Fibroblast of skin of right quadriceps (primary cell): ENCODE measurements at regions not wholly inside any gene's neighbourhood (a gene's known extent, or its start where the extent isn't known, plus 50 kb on each side); places are given as distances from the start of the nearest gene placed in this dataset.
"Not testable (repeated sequence)": the region's sequence is repeated elsewhere in the genome, so short reads cannot be mapped to it uniquely, and the experiment has no call there.

ENCODE experiments used
- DNase-seq: peaks from one replicate; pipeline ENCODE4 v3.0.0-alpha.2; 2013

DNA sequence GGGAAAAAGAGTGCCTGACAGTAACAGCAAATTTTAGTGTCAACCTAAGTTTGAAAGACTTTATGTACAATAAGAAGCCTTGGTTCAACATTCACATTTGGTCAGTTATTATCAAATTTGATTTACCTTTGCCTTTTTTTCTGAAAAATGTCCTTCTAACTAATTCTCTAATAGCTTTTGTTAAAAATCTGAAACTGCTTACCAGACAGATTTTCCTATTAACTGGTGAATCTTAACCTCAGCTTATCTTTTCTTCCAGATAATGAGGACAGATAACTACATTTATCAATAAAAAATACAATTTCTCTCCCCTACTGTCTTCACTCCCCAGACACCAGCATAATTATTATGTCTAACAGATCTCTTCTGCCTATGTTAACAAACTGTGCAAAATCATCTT, 988.5 kb downstream of the CDH18 start:
- DNase-seq: no peak

- DNase-seq: no peak
Observed at GRCh38 chr5:19001054-19001453, 986.9 kb downstream of the CDH18 start.

DNA sequence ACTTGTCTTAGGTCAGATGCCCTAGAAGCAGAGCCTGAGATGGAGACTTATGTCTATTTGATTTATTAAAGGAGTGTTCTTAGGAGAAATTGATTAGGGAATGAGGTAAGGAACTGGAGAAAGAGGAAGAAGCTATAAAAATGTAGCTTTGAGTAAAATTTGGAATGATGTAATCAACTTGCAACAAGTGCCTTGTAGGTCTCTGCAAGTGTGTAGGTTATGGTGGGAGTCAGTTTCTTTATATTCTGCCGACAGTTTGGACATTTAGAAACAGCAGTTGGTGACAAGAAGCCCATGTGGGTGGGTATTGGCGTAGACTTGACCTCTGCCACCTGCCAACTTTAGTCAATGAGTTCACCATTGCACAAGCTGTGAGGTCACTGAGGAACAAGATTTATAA, 986.5 kb downstream of the CDH18 start:
- DNase-seq: no peak

DNA sequence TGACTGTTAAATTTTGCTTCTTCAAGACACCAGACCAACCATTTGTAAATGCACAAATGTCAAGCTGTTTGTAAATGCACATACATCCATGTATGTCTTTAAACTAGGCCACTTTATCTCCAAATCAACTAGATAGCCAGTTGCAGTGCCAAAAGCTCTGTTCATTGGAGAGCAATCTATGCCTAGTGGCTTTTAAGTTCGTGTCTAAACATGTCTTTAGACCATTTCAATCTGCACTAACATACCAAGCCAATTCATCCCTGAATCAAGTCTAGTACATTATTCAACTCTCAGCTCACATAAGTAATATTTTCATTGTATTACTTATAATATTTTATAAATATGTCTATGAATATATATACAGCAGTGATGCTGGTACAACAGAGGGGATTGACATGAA, 985.9 kb downstream of the CDH18 start:
- DNase-seq: no peak

- no peak for DNase-seq
Observed at GRCh38 chr5:19018822-19019221, 969.2 kb downstream of the CDH18 start.

DNA sequence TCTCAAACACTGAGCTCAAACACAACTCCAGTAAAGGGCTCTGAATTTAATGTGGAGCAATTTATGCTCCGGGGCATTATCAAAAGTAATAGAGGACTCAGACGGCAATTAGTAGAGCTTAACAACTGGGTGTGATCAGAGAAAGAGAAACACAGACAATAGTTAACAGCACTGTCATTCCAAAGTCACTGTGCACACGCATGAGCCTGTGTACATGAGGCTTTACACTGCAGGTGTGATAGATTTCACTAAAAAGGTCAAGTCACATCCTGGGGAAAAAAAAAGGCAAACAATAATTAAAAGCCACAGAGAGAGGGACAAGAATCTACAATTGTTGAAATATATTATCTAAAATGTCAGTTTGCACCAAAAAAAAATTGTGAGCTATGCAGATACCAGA, 956.5 kb downstream of the CDH18 start:
- no peak for DNase-seq

DNA sequence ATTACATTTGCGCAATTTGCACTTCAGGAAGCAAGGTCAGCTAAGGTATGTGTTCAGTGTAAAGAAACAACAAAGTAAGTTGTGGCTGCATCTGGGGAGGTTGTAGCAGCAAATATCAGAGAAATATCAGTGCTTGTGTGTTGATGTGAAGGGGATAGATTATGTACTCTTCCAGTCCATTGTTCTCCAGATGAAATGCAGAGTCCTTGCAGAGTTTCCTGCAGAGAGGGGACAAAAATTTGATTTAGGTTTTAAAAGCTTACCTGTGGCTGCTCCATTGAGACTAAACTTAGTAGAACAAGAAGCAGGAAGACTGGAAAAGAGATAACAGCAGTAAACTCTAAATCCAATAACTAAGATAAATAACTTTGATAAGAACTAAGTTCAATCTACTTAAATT, 952.2 kb downstream of the CDH18 start:
- DNase-seq: no peak

DNA sequence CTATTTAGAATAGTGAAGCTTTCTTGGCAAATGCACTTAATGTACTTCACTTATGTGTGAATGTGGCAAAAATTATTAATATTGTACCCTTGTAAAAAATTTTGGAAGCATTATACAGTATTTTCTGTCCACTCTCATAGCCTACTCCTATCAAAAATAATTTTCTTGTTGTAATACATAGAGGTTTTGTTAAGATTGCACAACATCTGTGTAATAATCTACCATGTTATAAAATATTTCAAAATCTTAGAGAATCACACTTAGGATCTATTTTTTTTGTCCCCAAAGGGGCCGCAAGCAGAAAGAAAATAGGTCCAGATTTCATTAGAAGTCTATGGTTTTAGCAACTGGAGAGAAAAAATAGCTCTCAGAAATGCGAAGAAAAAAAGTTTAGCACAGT, 945.9 kb downstream of the CDH18 start:
- DNase-seq: no peak

GRCh38 chr5:19044311-19044710, 943.7 kb downstream of the CDH18 start:
- DNase-seq: no peak

DNA sequence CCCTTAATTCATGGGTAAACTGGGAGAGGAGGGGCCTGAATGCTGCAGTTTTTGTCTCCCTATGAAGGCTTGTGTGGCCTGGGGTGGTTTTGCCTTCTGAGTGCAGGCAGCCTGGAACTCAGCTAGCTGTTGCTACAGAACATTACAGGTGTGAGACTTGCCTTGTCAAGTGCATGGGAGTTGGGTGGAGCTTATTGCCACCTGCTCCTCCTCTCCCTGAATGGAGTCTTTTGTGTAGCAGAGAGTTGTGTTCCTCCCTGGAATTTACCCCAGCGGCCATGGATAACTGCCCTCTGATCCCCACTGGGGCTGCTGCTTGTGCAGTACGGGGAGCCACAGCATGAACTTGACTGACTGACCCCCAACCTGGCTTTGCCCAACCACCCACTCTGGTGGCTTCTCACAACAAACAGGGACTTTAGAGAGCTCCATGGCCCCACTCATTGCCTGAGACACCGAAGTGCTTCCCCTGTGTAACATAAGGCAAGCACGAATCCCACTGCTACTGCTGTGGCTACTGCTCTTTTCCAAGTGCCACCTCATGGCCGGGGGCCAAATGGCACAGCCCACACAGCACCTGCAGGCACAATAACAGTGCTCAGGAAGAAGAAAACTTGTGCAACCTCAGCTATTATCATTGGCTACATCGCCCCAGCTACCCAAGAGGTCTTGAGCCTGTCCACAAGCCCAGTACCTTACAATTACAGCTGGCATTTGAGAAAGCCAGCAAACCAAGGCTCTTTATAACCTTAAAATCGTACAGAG, 942.9 kb downstream of the CDH18 start:
- DNase-seq: no peak

GRCh38 chr5:19047277-19047676, 940.7 kb downstream of the CDH18 start:
- DNase-seq: no peak

DNA sequence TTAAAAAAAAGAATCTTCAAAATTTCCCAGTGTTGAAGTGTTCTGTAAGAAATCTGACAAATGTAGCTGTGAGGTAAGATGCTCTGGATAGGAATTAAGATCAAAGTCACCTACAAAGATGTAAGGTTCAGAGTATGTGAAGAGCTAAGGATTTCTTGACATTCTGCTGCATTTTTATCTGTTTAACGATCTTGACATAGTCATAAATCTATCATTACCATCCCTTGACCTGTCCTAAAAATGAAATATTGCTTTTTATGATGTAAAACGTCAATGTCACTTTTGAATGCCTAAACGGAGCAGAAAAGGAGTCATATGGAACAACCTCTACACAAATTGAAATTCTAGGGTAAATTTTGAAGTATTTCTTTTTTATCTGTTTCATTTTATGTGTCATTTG, 939.3 kb downstream of the CDH18 start:
- DNase-seq: no peak

DNA sequence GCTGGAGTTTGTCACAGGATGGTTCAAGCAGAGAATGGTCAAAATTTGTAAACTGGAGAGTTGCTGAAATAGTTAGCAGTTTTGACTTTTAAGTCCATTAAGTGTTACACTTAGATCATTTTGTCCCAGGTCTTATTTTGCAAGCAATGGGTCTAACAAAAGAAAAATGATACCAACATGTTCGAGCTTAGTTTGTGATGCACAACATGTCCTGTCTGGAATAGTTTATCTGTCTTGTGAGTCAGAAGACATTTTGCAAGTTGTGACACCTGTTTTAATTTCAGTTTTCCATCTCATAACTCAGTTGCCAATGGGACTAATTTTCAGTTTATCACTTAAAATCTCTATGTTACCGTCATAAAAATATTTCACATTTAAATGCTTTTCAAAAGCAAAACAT, 929.8 kb downstream of the CDH18 start:
- no peak for DNase-seq

GRCh38 chr5:19064094-19064493, 923.9 kb downstream of the CDH18 start:
- no peak for DNase-seq

DNA sequence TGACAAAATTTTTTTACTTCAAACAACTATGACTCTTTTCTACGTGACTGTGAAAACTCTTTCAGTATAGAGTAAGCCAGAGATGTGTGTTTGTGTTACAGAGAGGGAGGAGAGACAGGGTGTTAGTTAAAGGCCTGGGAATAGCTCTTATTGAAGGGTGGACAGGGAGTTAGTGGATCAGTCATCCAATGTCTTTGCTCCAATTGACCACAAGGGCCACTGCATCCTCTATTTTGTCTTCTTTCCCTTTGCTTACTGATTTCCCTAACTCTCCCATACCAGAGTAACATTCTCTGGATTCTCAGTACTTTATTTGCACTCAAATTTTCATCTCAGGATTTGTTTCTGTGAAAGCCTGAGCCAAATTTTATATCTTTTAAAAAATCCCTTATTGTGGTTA, 920.3 kb downstream of the CDH18 start:
- DNase-seq: no peak

GRCh38 chr5:19098434-19098833, 889.6 kb downstream of the CDH18 start:
- no peak for DNase-seq

DNA sequence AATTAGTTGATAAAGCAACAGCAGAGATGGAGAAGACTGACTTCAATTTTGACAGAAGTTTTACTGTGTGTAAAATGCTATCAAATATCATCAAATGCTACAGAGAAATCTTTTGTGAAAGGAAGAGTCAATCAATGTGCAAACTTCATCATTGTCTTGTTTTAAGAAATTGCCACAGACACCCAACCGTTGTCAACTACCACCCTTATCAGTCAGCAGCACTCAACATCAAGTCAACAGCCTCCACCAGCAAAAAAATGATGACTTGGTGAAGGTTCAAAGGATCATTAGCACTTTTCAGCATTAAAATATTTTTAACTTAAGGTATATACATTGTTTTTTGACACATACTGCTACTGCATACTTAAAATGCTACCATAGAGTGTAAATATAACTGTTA, 888.8 kb downstream of the CDH18 start:
- no peak for DNase-seq

DNA sequence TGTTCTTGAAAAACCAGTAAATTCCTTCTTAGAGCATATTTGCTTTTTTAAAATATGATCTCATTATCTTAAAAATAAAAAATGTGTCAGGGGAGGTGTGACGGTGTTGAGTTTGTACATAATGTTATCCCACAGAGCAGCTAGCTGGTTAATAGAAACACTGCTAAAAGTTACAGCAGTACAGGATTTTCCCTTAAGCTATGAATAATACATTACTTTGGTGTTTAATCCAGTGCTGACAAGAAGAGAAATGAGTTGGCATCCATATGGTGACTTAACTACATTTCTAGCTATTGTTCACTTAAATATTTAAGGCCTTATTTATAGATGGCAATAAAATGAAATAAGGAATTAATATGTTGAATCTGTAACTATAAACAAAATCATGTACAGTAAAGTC, 883.1 kb downstream of the CDH18 start:
- DNase-seq: no peak

GRCh38 chr5:19122923-19123322, 865.1 kb downstream of the CDH18 start:
- no peak for DNase-seq

DNA sequence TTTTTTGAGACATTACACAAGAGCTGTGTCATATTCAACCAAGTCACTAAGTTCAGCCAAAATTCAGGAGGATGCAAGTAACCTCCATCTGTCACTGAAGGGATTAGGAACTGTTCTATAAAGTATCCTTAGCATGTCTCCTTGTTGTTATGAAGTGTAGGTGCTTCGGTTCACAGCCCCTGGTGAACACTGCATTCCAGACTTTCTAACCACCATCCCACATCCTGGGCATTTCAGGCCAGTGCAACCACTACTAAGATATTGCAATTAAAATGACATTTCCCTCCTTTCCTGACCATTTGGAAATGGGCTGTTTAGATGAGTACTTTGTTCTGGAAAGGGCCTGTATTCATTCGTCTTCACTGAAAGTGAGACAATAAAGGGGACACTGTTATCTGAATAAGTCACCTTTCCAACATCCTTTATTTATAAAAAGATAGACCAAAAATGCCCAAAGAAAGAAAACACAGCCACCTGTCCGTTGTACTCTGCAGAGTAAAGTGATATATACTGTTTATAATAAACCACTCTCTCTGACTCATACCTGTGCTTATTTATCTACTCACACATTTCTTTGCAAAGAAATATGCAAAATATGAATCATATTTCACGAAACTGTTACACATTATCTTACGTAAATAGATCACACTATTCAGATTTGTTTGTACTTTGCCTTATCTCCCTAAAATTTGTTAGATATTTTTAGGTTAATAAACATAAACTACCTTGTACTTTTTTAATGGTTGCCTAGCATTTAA, 861.9 kb downstream of the CDH18 start:
- no peak for DNase-seq

- DNase-seq: no peak
Observed at GRCh38 chr5:19140276-19140675, 847.7 kb downstream of the CDH18 start.

DNA sequence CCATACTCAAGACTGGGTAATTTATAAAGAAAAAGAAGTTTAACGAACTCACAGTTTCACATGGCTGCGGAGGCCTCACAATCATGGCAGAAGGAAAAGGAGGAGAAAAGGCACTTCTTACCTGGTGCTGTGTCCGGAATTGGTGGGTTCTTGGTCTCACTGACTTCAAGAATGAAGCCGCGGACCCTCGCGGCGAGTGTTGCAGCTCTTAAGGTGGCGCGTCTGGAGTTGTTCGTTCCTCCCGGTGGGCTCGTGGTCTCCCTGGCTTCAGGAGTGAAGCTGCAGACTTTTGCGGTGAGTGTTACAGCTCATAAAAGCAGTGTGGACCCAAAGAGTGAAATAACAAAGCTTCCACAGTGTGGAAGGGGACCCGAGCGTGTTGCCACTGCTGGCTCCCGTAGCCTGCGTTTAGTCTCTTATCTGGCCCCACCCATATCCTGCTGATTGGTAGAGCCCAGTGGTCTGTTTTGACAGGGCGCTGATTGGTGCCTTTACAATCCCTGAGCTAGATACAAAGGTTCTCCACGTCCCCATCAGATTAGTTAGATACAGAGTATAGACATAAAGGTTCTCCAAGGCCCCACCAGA, 846.0 kb downstream of the CDH18 start:
- DNase-seq: not testable (repeated sequence)

GRCh38 chr5:19142713-19143414, 845.1 kb downstream of the CDH18 start:
- not testable (repeated sequence) for DNase-seq

DNA sequence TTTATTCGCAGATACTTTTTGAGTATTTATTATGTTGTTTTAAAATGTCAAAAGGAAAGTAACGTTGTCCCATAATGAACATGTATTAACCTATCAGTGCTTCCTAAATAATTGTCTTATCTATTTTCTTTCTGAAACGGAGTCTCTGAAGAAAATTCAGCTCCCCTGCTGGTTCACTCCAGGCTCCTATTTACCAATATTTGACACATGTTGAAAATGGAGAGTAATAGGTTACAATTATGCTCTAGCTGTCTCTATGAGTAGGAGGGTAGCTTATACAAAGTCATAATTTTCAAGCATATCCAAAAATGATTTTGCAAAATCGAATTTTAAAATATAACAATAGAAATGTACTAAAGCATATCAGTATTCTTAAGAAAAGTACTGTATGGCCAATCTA, 844.1 kb downstream of the CDH18 start:
- no peak for DNase-seq
